GM12891 (cell line): ENCODE measurements at regions not wholly inside any gene's neighbourhood (a gene's known extent, or its start where the extent isn't known, plus 50 kb on each side); places are given as distances from the start of the nearest gene placed in this dataset.
"Not testable (repeated sequence)": the region's sequence is repeated elsewhere in the genome, so short reads cannot be mapped to it uniquely, and the experiment has no call there.

ENCODE experiments used
- DNase-seq: peaks from one replicate; pipeline ENCODE4 v3.0.0; 2011; ENCODE audit warnings: low spot score; ENCODE audit not compliant: insufficient read length
- FAIRE-seq: peaks from 2 replicates; lab custom pipeline; 2011; peaks lifted over from hg19 to GRCh38; lab: Jason Lieb, UNC
- PAX5 ChIP-seq: IDR thresholded peaks from 2 replicates; pipeline ENCODE4 v1.6.1; 2011; ENCODE audit warnings: low read length, moderate library complexity, mild to moderate bottlenecking; ENCODE audit not compliant: insufficient read depth, severe bottlenecking
- POLR2A ChIP-seq: IDR thresholded peaks from 2 replicates; pipeline ENCODE4 v1.6.1; 2011; ENCODE audit warnings: low read depth, low read length, control low read depth
- POLR2AphosphoS5 ChIP-seq: IDR thresholded peaks from 2 replicates; pipeline ENCODE4 v1.6.1; 2011; ENCODE audit warnings: low read depth, low read length, control low read depth
- POU2F2 ChIP-seq: IDR thresholded peaks from 2 replicates; pipeline ENCODE4 v1.6.1; 2011; ENCODE audit warnings: low read depth, mild to moderate bottlenecking, control low read depth, low read length, moderate library complexity
- SPI1 ChIP-seq: IDR thresholded peaks from 2 replicates; pipeline ENCODE4 v1.6.1; 2011; ENCODE audit warnings: low read depth, low read length, control low read depth
- TAF1 ChIP-seq: IDR thresholded peaks from 2 replicates; pipeline ENCODE4 v1.6.1; 2011; ENCODE audit warnings: low read depth, low read length, control low read depth

DNA sequence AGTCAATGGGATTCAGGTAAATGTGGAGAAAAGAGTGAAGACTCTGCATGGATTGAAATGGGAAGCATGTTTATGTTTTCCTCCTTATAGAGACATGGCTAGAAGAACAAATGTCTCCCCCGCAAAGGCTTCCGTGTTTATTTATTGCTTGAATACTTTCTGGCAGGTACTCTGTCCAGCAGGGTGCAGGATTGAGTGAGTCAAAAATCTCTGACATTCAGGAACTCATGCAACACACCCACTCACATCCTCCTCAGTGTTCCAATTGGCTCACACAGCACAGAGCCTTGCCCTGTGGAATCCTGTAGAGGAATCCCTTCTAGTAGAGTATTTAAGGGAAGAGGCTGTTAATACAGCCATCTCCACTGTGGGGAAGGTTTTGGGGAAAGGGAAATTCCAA is 290.3 kb upstream of the VWC2 start:
- DNase-seq = peak; percentile 5
- TF ChIP-seq TAF1 = no peak
- no peak for TF ChIP-seq PAX5
- no peak for TF ChIP-seq POLR2A
- no peak for TF ChIP-seq POLR2AphosphoS5
- no peak for TF ChIP-seq SPI1
- TF ChIP-seq POU2F2 = no peak
- no peak for FAIRE-seq

GRCh38 chr7:49486974-49487829 is 286.2 kb upstream of the VWC2 start:
- FAIRE-seq = no peak
- TF ChIP-seq PAX5 (no peak), POU2F2 (no peak), TAF1 (no peak), POLR2AphosphoS5 (no peak), SPI1 (no peak)
- no peak for DNase-seq

GRCh38 chr7:49487830-49488140 is 285.7 kb upstream of the VWC2 start:
- TF ChIP-seq POLR2AphosphoS5 (no peak), TAF1 (no peak), POU2F2 (no peak), SPI1 (no peak), POLR2A (no peak), PAX5 (no peak)
- DNase-seq (no peak), FAIRE-seq (no peak)

DNA sequence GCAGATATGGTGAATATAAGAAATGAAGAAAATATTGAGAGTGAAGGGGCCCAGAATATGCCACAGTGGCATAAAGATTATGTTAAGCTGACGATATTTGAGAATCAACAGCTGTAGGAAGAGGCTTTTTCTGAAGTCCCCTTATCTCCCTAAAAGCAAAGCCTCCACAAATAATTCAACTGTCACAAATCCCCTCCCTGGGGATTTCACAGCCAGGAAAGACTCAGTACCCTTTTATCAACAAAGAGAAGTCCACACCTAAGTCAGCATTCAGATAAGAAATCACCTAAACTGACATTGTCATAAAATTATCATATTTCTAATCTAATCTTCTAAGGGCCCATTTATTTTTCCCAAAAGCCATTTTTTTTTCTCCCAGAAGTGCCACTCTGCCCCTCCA is 284.9 kb upstream of the VWC2 start:
- DNase-seq = no peak

GRCh38 chr7:49497471-49497870 is 276.0 kb upstream of the VWC2 start:
- DNase-seq = no peak
- no peak for FAIRE-seq
- no peak for TF ChIP-seq TAF1
- TF ChIP-seq POLR2AphosphoS5 = no peak
- no peak for TF ChIP-seq SPI1
- no peak for TF ChIP-seq POLR2A
- TF ChIP-seq POU2F2 = no peak
- TF ChIP-seq PAX5 = no peak

More for the DNA sequence above, 284.9 kb upstream of the VWC2 start:
- no peak for TF ChIP-seq POU2F2
- TF ChIP-seq POLR2AphosphoS5 = no peak
- no peak for TF ChIP-seq TAF1
- no peak for TF ChIP-seq POLR2A
- TF ChIP-seq SPI1 = no peak
- TF ChIP-seq PAX5 = no peak
- FAIRE-seq = no peak

- TF ChIP-seq SPI1 (no peak), TAF1 (no peak), POLR2A (no peak), POU2F2 (no peak), POLR2AphosphoS5 (no peak), PAX5 (no peak)
- FAIRE-seq = no peak
- DNase-seq = no peak
Measured at GRCh38 chr7:49500741-49501140, 272.7 kb upstream of the VWC2 start.

GRCh38 chr7:49507206-49507605 is 266.2 kb upstream of the VWC2 start:
- not testable (repeated sequence) for DNase-seq, FAIRE-seq

DNA sequence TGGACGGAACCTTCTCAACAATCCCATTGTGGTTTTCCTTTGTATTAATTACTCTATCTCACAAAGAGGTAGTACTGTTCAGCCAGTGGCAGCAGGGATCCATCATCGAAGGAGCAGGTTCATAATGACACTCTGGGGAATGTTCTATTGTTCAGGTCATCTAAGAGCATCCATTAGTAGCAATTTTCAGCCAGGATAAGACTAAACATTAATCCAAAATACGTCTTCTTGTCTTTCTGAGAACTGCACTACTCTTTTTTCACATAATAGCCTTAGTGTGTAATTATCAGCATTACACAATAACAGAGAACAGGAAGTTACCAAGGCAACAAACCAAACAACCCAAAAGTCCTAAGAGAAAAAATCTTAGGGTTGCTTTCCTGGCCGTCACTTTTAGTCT is 259.5 kb upstream of the VWC2 start:
- no peak for DNase-seq
- FAIRE-seq = no peak
- TF ChIP-seq POU2F2 (no peak), POLR2AphosphoS5 (no peak)

GRCh38 chr7:49520951-49521350 is 252.5 kb upstream of the VWC2 start:
- DNase-seq (no peak), FAIRE-seq (no peak)
- TF ChIP-seq POLR2A (no peak), POU2F2 (no peak), SPI1 (no peak), TAF1 (no peak), POLR2AphosphoS5 (no peak), PAX5 (no peak)

DNA sequence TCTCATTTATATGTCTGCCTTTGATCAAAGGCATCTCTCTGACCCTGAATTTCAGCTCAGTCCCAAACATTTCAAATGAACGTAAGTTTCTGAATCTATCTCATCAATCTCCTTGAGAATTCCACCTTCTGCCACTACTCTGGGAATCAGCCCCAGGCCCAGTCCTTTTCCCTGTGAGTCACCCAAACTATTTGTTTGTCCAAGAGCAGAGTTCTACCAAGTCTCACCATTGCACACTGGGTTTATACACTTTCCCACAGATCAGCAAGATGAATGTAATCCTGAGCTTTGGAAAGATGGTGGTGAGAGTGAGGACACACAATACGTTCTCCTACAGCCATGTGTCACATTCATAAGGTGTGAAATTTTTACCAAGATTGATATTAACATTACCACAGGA is 251.3 kb upstream of the VWC2 start:
- DNase-seq = no peak
- TF ChIP-seq SPI1 (no peak), TAF1 (no peak), PAX5 (no peak), POLR2AphosphoS5 (no peak), POLR2A (no peak), POU2F2 (no peak)
- FAIRE-seq = no peak

DNA sequence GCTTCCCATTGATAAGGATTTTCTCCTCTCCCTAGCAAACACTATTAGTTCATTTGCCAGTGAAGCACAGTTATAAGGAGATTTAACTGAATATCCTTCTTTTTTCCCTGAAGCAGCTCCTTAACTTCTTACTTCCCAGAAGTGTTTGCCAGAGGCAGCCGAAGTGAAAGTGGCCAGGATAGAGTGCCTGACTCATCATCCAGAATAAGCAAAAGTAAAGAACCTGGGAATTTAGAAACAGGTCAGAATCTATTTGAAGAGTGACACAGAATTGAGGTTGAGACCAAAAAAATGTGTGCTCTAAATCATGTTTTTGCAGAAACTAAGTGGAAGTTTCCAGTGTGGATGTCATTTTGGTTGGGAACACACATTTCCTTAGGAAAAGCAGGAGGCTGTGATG is 249.6 kb upstream of the VWC2 start:
- TF ChIP-seq SPI1 (no peak), PAX5 (no peak), POLR2AphosphoS5 (no peak), TAF1 (no peak), POU2F2 (no peak), POLR2A (no peak)
- FAIRE-seq (no peak), DNase-seq (no peak)
